ENCODE measurements at regions not wholly inside any gene's neighbourhood (a gene's known extent, or its start where the extent isn't known, plus 50 kb on each side); places are given as distances from the start of the nearest gene placed in this dataset.
A peak's percentile ranks its signal among the peaks of the same experiment; 100 is the strongest.
"Not testable (repeated sequence)": the region's sequence is repeated elsewhere in the genome, so short reads cannot be mapped to it uniquely, and the experiment has no call there.

- no peak for DNase-seq (ENCODE audit: low spot score)
These were observed 1765.2 kb downstream of the NCAM2 start for GRCh38 chr21:22763442-22763841.

DNA sequence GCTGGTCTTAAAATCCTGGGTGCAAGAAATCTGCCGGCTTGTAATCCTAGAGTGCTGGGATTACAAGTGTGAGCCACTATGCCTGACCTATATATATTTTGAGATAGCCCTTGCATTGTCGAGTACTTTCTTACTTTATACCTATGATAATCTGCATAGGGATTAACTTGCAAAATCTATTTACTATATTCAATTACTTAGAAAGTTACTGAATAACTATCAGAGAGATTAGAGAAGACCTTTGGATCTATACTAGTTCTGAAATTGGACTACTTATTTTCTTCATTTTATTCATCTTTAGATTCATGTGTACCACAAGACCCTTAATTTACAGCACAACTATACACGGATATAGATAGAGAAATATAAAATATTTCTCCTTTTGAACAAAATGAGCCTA lies 1766.0 kb downstream of the NCAM2 start:
- DNase-seq (ENCODE audit: low spot score), result no peak

- no peak for DNase-seq (ENCODE audit: low spot score)
These were observed 1793.2 kb downstream of the NCAM2 start for GRCh38 chr21:22791376-22791775.

DNA sequence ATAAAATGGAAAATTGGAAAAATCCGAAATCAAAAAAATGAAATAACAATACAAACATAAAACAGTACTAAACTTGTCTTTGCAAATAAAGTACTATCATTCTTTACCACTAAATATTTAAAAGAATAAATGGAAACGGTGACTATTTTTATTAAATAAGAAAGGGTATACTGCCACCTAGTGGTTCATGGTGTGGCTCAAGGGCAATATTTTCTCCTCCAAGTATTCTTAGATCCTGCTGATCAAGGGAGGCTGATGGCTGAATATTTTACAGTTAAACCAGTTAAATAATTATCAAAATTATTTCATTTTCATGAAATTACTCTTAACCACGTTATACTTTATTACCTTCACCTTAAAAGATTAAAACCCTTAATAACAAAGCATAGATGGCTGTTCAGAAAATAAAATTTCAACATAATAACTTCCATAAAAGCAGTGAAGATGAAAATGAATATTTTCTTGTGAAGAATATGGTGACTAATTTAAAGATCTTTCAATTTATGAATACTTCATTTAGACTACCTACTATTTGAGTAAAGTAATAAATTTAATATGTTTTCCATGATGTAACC lies 1793.9 kb downstream of the NCAM2 start:
- DNase-seq (ENCODE audit: low spot score), result peak; percentile 3

DNA sequence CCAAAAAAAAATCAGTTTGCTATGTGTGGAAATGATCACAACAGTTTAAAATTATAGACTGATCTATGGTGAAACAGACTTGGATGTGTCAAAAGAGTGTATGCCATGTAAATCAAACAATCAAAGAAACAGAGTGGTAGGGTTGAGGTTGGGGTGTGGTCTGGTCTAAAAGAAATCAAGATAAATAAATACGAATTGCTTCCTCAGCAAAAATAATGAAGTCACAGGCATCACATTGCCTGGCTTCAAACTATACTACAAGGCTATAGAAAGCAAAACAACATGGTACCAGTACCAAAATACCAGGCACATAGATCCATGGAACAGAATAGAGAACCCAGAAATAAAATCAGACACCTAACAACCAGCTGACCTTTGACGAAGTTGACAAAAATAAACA lies 1796.9 kb downstream of the NCAM2 start:
- DNase-seq (ENCODE audit: low spot score), result no peak

- DNase-seq (ENCODE audit: low spot score), result no peak
These were observed 1797.4 kb downstream of the NCAM2 start for GRCh38 chr21:22795644-22796043.

DNA sequence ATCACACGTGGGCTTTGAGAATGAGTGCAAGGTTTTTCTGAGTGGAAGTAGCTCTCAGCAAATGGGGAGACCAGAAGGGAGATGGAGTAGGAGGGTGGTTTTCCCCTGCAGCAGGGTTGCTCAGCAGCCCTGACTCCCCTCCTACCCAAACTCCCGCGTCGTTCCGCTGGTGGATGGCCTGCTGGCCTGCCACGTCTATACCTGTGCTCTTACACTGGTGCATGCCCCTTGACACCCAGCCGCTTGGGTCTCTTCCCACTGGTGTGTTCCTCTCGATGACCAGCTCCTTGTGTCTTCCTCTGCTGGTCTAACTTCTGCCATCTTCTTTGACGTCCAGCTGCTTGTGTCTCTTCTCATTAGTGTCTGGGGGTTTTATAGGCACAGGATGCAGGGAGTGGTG lies 1797.9 kb downstream of the NCAM2 start:
- no peak for DNase-seq (ENCODE audit: low spot score)

GRCh38 chr21:22804151-22804550 lies 1805.9 kb downstream of the NCAM2 start:
- no peak for DNase-seq (ENCODE audit: low spot score)

DNA sequence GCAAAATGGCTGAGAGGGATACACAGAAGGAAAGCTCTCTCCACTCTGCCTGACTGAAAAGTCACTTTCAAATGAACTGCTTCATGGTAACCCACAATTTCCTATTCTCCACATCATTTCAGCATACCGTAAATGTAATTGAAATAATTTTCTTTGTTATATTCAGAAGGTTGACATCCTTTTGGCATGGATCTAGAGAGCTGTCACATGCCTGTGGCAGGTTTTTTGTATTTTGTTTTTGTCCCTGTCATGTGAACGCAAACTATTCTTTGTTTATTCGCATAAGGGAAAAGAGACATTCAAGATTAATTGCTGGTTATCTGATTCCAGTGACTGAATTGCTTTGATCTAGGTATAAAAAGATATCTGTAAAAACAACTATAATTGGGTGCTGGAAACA lies 1808.1 kb downstream of the NCAM2 start:
- DNase-seq (ENCODE audit: low spot score), result no peak

DNA sequence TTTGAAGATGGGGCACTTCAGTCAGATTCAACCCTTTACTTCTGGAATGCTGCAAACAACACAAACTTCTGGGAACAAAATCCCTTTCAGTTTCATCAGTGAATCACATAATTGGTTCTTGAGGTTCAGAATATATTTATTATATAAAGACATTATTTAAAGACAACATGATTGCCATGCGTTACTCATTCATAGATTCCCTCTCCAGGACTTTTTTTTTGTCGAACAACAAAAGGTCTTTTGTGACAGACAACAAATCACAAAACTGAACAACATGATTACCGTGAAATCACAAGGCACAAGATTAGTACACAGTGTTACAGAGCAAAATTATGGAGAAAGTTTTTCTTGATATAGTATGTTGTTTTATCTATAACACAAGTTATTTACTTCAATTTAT lies 1815.0 kb downstream of the NCAM2 start:
- no peak for DNase-seq (ENCODE audit: low spot score)

GRCh38 chr21:22818681-22819485 lies 1820.7 kb downstream of the NCAM2 start:
- DNase-seq (ENCODE audit: low spot score), result not testable (repeated sequence)

DNA sequence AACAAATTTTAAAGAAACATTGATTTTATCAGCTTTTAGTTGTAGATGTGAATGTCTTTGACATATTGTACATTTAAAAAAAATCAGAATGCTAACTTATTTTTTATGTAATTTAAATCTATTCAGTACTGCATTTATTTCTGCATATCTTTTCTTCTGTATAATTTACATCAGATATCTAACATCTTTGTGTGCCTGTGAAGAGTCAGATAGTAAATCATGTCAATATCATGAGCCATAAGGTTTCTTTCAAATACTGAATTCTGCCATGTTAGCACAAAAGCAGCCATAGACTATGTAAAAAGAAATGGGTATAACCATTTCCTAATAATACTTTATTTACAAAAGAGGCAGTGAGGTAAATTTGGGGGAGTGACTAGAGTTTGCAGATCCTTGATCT lies 1829.2 kb downstream of the NCAM2 start:
- DNase-seq (ENCODE audit: low spot score), result no peak

DNA sequence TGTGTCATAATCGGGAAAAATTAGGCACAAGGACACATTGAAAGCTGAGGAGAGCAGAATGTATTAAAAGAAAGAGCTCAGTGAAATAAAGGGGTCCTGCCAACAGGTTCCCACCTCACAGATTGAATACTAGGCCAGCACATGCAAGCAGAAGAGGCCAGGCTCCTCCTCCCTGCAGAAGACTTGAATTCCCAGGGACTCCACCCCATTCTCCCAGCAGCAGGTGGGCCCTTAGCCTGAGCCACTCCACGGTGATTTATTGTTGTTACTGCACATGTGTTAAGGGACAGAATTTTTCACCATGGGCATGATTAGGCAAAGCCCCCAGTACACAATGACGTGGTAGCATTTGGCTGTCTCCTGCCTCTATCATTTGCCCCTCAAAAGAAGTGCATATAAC lies 1844.7 kb downstream of the NCAM2 start:
- DNase-seq (ENCODE audit: low spot score), result no peak

DNA sequence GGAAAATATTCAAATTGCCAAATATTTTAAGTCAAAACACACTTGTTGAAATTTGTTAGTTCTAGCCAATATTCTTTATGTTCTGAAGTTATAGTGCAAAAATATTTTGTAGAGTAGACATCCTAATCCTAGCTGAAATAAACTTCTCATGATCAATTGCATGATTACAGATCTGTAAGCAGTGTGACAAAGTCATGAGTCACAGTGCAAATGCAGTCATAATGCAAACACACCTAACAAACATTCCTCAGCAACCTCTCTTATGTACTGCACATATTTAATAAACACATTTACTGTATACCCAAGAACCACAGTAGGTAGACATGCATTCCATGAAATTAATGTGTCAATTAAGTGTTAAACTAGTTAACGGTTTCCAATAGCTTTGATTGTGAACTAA lies 1857.4 kb downstream of the NCAM2 start:
- no peak for DNase-seq (ENCODE audit: low spot score)

DNA sequence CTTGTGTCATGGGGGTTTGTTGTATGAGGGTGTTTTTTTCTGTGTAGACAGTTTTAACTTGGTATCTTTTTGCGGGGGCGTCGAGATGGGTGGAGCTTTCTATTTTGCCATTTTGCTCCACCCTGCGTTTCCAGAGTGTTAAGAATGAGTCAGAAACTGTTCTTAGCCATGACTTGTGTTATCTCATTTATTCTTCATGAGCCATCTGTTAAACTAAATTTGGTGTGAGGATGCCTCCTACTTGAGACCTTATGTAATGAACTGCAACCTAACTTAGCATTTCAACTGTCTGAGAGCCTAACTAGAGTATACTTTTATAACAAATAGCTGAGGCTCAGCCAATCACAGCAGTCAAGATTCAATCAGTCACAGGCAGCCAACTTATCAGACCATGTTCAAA lies 1873.5 kb downstream of the NCAM2 start:
- DNase-seq (ENCODE audit: low spot score), result no peak

GRCh38 chr21:22880573-22880972 lies 1882.4 kb downstream of the NCAM2 start:
- DNase-seq (ENCODE audit: low spot score), result no peak

- DNase-seq (ENCODE audit: low spot score), result no peak
These were observed 1882.9 kb downstream of the NCAM2 start for GRCh38 chr21:22881131-22881530.

DNA sequence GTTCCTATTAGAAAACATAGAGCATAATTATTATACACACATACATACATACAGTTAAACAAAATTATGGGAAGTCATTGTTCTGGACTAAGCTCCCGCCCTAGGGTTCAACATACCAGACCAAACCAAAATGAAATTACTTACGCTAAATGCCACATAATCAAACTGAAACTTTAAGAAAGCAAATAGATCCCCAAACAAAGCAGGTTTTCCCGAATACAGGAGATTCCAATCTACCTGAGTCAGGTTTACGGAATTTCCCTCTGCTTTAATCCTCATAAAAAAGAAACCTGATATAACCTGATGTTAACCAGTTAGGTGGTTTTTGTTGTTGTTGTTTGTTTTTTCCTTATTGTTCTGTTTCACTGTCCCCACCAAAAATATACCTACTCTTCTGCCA lies 1886.9 kb downstream of the NCAM2 start:
- DNase-seq (ENCODE audit: low spot score), result no peak

GRCh38 chr21:22885614-22886013 lies 1887.4 kb downstream of the NCAM2 start:
- DNase-seq (ENCODE audit: low spot score), result no peak

- no peak for DNase-seq (ENCODE audit: low spot score)
These were observed 1891.2 kb downstream of the NCAM2 start for GRCh38 chr21:22889445-22889844.

GRCh38 chr21:22890656-22891055 lies 1892.4 kb downstream of the NCAM2 start:
- no peak for DNase-seq (ENCODE audit: low spot score)

DNA sequence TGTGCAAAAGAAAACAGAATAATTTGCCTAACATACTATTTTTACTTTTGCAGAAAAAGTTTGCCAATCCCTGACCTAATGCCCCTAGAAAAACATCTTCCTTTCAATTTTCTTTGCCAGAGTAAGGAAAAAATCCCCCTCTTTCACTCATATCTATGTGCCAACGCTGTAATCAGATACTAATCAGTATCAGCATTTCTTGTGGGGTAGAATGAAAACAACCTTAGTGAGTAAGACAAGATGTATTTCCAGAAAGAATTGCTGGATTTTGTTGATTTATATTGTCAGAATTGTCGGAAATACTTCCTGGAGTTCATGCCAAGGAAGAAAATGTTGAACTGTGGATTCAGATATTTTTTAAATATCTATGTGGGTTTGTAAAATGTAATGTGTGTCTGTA lies 1893.8 kb downstream of the NCAM2 start:
- DNase-seq (ENCODE audit: low spot score), result no peak

DNA sequence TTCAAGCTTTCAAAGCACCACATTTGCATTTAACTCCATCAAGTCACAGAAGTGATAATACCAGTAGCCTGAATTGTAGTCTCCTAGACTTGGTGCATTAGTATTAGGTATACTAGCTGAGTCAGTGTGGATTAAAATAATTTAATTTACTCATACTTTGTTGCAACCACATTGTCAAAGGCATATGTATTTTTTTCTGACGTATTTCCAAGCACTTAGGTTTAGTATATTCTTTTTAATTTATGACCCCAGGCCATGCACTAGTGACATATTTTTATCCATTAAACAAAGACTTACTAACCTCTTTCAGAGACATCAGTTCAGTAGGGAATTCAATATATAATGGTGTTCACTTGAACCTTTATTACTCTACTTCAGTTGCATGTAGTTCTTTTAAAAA lies 1894.5 kb downstream of the NCAM2 start:
- DNase-seq (ENCODE audit: low spot score), result no peak

DNA sequence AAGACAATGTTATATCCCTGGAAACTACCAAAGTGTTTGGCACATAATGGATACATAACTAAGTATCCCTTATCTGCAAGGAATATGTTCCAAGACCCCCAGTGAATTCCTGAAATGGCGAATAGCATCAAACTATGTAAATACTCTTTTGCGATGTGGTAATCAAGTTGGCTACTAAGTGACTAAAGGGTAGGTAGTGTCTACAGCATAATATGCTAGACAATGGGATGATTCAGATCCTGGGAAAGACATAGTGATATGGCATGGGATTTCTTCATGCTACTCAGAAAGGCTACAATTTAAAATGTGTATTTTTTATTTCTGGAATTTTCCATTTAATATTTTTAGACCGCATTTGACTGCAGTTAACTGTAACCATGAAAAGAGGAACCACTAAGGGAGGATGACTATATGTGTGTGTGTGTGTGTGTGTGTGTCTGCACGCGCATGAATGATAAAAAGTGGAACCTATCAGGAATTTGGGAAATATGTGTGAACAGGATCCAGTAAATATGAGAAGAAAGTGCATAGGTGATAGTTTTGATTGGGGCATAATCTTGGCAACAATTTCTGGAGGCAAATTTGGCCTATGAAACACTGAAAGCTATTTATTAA lies 1899.9 kb downstream of the NCAM2 start:
- no peak for DNase-seq (ENCODE audit: low spot score)
